ENCODE measurements at regions not wholly inside any gene's neighbourhood (a gene's known extent, or its start where the extent isn't known, plus 50 kb on each side); places are given as distances from the start of the nearest gene placed in this dataset.

- ATAC-seq (no peak), DNase-seq (no peak)
- intact Hi-C loops (cut with micrococcal nuclease) = no loop called here
Measured at GRCh38 chr14:98956661-98957060, 315.3 kb downstream of the BCL11B start.

DNA sequence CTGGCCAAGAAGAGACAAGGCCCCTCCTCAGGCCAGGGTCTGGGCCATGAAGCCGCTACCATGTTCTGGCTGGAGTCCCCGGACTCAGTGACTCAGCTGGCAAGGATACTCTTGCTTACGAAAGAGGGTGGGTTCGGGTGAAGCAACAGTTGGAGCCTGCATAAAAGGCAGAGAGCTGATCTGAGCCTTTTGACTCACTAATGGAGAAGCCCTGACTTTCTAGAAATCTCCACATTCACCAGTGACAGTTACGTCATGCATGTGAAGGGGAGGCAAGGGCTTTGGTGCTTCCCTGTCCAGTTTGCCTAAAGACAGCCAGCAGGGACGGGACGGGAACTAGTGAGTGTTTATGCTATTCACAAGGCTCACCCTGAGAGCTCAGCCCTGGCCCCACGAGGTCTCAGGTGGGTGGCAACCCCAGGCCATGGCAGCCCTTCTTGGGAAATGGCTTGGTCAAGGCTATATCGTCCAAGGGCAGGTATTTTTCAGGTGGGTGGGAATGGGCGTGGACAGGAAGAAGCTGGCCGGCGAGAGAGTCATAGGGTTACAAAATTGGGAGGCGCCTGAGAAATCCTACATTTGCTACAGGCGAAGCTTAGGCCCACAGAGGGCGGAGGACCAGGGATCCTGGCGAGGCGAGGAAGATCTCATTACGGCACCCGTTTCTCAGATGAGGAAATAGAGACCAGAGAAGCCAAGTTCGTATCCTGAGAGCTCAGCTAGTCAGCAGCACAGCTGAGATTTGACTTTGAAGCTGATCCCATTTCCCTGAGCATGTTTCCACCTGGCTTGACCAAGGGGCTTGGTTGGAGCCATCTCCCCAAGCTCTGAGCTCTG lies 314.6 kb downstream of the BCL11B start:
- intact Hi-C loops (cut with micrococcal nuclease) = no loop called here
- ATAC-seq = peak; percentile 94
- peak; percentile 62 for DNase-seq

DNA sequence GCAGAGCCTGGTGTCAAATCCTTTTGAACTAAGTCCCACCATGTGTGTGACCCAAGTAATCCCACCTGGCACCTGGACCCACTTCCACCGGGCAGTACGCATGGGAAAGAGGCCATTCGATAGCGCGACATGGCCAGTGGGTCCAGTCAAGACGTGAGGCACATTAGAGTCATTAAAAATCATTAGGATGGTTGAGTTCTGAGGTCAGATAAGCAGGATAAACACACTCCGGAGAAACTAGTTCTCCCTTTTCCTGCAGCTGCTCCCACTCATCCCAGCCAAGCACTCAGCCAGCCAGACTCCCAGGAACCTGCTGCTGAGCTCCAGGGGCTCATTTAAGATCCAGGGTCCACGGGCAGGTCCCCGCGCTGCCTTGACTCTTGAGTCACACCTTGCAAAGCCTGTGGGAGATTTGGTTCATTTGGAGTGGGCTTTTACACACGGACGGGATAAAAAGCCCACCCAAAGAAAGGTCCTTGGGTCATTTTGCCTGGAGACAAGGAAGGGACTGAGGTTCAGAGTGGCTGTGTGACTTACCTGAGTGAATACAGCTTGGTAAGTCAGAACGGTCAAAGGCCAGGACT lies 313.9 kb downstream of the BCL11B start:
- no peak for DNase-seq
- intact Hi-C loops (cut with micrococcal nuclease) = no loop called here
- ATAC-seq = no peak

GRCh38 chr14:98958632-98959031 lies 313.4 kb downstream of the BCL11B start:
- intact Hi-C loops (cut with micrococcal nuclease) = no loop called here
- ATAC-seq (no peak), DNase-seq (no peak)

- DNase-seq (no peak), ATAC-seq (no peak)
- intact Hi-C loops (cut with micrococcal nuclease) = no loop called here
Measured at GRCh38 chr14:98959410-98959809, 312.6 kb downstream of the BCL11B start.

GRCh38 chr14:98959958-98960616 lies 311.9 kb downstream of the BCL11B start:
- DNase-seq (no peak), ATAC-seq (no peak)
- intact Hi-C loops (cut with micrococcal nuclease) = no loop called here

GRCh38 chr14:98960617-98961013 lies 311.4 kb downstream of the BCL11B start:
- intact Hi-C loops (cut with micrococcal nuclease) = no loop called here
- no peak for DNase-seq
- no peak for ATAC-seq

GRCh38 chr14:98961191-98961590 lies 310.8 kb downstream of the BCL11B start:
- ATAC-seq (no peak), DNase-seq (no peak)
- intact Hi-C loops (cut with micrococcal nuclease) = no loop called here

DNA sequence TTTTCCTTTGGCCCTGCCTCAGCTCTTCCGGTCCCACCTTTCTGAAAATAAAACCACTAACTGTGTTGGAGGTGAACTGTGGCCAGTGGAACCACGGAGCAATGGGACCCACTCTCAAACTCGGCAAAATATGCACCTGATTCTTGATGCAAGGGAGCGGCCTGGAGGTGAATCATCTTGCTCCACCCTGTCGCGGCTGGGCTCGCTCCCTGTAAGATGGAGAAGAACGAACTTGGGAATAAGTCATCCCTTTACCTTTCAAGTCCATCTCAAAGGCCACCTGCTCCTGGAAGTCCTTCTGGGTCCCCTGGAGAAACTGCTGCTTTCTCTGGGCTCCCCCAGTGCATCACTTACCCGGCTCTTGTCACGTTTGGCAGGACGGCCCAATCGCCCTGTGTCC lies 309.9 kb downstream of the BCL11B start:
- no peak for DNase-seq
- ATAC-seq = no peak
- intact Hi-C loops (cut with micrococcal nuclease) = no loop called here

- intact Hi-C loops (cut with micrococcal nuclease) = no loop called here
- DNase-seq (no peak), ATAC-seq (no peak)
Measured at GRCh38 chr14:98963610-98964009, 308.4 kb downstream of the BCL11B start.

DNA sequence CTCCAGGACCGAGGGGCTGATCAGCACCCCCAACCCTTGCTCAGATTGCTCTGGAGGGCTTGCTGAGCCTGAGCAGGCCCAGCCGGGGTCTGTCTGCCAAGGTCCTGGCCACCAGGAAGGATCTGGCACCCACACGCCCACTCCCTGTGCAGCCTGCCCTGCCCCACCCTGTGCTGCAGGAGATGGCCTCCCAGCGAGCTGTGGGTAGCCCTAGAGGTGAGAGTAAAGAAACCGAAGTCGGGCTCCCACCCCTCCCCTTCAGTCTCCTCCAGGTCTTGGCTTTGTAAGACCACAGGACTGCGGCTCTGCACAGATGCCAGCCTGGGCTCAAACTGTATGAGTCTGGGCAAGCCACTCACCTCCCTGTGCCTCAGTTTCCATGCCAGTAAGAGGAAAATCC lies 307.8 kb downstream of the BCL11B start:
- no peak for DNase-seq
- no peak for ATAC-seq
- intact Hi-C loops (cut with micrococcal nuclease) = no loop called here

DNA sequence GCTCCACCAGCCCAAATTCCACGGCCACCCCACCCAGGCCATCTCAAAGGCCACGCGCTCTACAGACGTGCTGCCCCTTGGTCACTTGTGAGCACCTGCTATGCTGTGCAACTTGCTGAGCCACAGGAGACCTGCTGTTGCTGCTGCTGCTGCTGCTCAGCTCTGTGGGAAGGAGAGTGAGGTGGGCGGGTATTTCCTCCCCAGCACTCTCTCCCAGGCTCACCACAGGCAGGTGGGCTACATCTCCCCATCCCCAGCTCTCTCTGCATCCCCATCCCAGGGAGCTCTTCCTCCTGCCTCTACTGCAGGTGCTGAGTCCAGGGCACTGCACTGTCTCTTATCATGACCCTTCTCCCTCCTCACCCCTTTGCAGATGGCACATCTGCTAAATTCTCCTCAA lies 306.9 kb downstream of the BCL11B start:
- DNase-seq (no peak), ATAC-seq (no peak)
- intact Hi-C loops (cut with micrococcal nuclease) = no loop called here

DNA sequence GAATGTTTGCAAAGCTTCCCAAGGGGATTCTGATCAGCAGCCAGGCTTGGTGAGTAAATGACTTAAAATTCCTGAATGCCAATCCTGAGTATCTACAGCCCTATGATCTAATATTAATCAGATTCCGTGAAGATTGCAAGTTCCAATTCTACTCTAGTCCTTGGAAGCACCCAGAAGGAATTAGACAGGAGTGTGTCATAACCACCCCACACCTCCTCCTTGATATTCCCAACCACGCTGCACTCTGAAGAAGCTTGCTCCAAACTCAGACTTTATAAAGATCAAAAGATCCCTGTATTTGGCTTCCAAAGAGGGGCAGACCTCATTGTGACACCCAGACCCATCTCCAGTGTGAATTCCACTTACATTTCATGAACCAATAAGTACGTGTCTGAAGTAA lies 306.0 kb downstream of the BCL11B start:
- DNase-seq (no peak), ATAC-seq (no peak)
- intact Hi-C loops (cut with micrococcal nuclease) = no loop called here

DNA sequence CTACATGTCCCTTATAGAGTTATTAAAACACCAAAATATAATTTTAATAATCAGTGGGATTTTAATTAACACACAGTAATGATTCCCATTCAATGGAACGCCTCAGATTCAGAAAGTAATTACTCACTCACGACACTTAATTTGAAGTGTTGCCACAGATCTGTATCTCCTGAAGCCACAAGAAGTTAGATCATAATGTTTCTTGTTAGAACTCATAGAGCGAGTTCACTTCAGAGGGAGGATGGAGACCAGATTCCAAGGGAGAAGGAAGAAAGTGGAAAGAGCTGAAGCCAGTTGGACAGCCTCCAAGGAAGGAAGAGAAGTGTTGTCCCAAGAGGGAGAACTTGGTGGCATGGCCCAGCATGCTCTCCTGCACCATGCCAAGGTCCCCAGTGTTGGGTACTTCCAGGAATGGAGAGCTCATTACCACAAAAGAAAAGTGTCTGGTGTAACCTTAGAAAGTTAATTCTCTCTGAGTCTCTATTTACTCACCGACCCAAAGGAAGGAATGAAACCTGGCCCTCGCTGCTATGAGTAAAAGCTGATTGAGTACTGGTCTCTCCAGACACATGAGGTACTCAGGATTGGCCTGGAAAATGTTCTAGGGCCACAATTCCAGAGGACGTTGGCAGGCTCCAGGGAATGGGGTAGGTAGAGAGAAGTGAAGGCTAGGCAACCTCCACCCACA lies 305.4 kb downstream of the BCL11B start:
- intact Hi-C loops (cut with micrococcal nuclease) = no loop called here
- DNase-seq (no peak), ATAC-seq (no peak)

- DNase-seq (no peak), ATAC-seq (no peak)
- intact Hi-C loops (cut with micrococcal nuclease) = no loop called here
Measured at GRCh38 chr14:98974113-98974512, 297.9 kb downstream of the BCL11B start.

GRCh38 chr14:98976271-98976670 lies 295.7 kb downstream of the BCL11B start:
- no peak for ATAC-seq
- DNase-seq = no peak
- intact Hi-C loops (cut with micrococcal nuclease) = no loop called here

DNA sequence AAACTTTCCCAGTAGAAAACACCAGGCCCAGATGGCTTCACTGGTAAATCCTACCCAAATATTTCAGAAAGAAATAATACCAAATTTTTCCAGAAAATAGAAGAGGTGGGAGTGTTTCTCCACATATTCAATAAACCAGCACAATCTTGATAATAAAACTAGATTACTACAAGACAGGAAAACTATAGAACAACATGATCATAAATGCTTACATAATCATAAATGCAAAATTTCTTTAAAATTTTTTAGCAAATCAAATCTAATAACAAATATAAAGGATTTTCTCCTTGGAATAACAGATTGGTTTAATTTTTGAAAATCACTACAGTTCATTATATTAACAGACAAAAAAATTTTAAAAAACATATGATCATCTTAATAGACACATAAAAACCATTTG lies 294.5 kb downstream of the BCL11B start:
- intact Hi-C loops (cut with micrococcal nuclease) = no loop called here
- ATAC-seq (no peak), DNase-seq (no peak)

- DNase-seq = no peak
- no peak for ATAC-seq
- intact Hi-C loops (cut with micrococcal nuclease) = no loop called here
Measured at GRCh38 chr14:98982986-98983385, 289.0 kb downstream of the BCL11B start.

DNA sequence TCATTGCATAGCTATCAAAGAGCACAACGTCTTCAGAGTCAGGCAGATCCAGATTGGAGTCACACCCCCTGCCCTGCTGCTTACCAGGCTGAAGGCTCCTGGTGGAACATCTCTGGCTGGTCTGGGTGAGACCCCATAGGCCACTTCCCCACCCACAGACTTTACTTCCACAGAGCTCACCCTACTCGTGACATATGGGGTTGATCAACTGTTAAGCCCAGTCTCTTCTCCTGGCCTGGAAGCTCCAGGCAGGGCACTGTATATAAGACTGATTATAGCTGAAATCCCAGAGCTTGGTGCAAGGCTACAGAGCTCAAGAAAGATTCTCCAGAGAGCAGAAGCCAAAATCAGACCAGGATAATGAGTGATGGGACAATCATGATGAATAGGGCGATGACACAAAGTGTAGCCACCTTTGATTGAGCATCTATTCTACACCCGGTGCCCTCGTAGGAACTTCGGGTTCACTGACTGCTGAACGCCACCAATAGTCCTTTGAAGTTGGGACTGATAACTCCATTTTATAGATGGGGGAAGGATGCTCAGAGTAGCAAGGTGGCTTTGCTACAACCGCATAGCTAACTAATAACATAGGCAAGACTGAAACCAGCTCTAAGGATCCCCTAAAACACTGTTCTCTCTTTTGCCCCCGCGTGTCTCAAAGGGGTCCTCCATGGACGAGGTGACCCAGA lies 287.8 kb downstream of the BCL11B start:
- ATAC-seq = no peak
- DNase-seq = no peak
- intact Hi-C loops (cut with micrococcal nuclease) = no loop called here

DNA sequence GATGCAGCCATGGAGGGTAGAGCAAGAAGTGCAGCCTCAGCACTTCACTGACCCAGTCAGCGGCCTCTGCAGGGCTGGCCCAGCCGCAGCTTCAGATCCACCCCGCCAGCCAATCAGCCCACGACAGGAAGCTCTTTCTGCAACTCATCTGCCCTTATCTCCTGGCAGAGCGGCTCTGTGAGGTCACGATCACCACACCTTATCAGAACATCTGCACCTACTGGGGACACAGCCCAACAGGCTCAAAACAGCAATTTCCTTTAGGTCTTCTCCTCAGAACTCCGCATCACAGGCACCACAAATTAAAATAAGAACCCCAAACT lies 287.3 kb downstream of the BCL11B start:
- intact Hi-C loops (cut with micrococcal nuclease) = no loop called here
- ATAC-seq = no peak
- no peak for DNase-seq

All from left ventricle myocardium superior (tissue), 1 donor.